ENCODE measurements at regions not wholly inside any gene's neighbourhood (a gene's known extent, or its start where the extent isn't known, plus 50 kb on each side); places are given as distances from the start of the nearest gene placed in this dataset.
A peak's percentile ranks its signal among the peaks of the same experiment; 100 is the strongest.

DNA sequence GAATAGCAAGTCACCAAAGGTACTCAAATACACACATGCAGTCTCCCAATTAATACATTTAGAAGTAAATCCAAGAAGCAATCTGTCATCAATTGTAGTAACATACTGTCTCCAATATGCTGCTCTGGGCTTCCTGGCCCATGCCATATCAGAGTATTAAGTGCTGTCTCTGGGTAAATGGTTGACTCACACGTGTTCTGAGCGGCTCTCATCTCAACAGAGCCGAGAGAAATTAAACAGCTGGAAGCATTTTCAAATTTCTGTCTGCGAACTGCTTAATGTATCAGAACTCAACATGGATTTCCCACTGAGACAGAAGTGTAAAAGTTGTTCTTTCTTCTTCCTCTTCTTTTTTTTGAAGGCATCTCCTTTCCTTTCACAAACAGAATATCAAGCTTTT, 247.3 kb upstream of the TAS2R1 start:
- TF ChIP-seq POLR2A (IDR thresholded peaks at IDR 0.05; ENCODE audit: low read depth, low read length), result no peak
- no peak for DNase-seq (ENCODE audit: insufficient read length, low spot score)
- no peak for FAIRE-seq

- DNase-seq (ENCODE audit: insufficient read length, low spot score), result no peak
- FAIRE-seq, result no peak
- TF ChIP-seq POLR2A (IDR thresholded peaks at IDR 0.05; ENCODE audit: low read depth, low read length), result no peak
Observed at GRCh38 chr5:9876451-9876850, 246.3 kb upstream of the TAS2R1 start.

GRCh38 chr5:9869616-9870288, 239.6 kb upstream of the TAS2R1 start:
- DNase-seq (ENCODE audit: insufficient read length, low spot score) (no peak), FAIRE-seq (no peak)
- TF ChIP-seq POLR2A (IDR thresholded peaks at IDR 0.05; ENCODE audit: low read depth, low read length), result no peak

GRCh38 chr5:9865574-9865973, 235.4 kb upstream of the TAS2R1 start:
- no peak for FAIRE-seq
- no peak for TF ChIP-seq POLR2A (IDR thresholded peaks at IDR 0.05; ENCODE audit: low read depth, low read length)

GRCh38 chr5:9864791-9865190, 234.6 kb upstream of the TAS2R1 start:
- FAIRE-seq, result no peak
- no peak for TF ChIP-seq POLR2A (IDR thresholded peaks at IDR 0.05; ENCODE audit: low read depth, low read length)
- no peak for DNase-seq (ENCODE audit: insufficient read length, low spot score)

More at GRCh38 chr5:9865574-9865973, 235.4 kb upstream of the TAS2R1 start:
- DNase-seq (ENCODE audit: insufficient read length, low spot score), result no peak

- DNase-seq (ENCODE audit: insufficient read length, low spot score) (no peak), FAIRE-seq (no peak)
- no peak for TF ChIP-seq POLR2A (IDR thresholded peaks at IDR 0.05; ENCODE audit: low read depth, low read length)
Observed at GRCh38 chr5:9863486-9863885, 233.3 kb upstream of the TAS2R1 start.

DNA sequence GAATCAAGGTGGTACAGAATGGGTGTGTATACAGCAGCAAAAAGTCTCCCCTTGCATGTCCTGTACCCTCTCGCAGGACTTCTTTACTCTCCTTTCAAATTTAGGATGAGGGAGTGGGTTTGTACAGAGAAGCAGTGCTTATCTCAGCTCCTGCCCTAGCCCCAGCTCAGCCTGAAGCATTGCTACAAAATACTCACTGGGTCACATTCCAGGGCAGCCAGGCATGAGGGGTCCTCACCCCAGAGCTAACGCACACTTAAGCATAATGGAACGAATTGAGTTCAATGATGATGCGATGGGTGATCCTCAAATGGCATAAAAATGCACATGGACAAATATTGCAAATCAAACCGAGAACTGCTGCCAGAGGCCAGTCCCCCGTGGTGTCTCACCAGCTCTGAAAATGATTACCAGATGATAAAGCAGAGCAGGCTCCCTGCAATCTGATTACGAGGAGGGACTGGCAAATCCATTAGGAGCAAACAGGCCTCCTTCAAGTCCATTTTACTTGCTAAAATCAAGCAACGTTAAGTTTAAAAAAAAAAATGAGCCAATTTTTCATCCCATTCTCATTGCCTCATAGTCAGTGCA, 231.6 kb upstream of the TAS2R1 start:
- DNase-seq (ENCODE audit: insufficient read length, low spot score) (no peak), FAIRE-seq (no peak)
- no peak for TF ChIP-seq POLR2A (IDR thresholded peaks at IDR 0.05; ENCODE audit: low read depth, low read length)

GRCh38 chr5:9859808-9860207, 229.7 kb upstream of the TAS2R1 start:
- DNase-seq (ENCODE audit: insufficient read length, low spot score), result no peak
- no peak for FAIRE-seq
- TF ChIP-seq POLR2A (IDR thresholded peaks at IDR 0.05; ENCODE audit: low read depth, low read length), result no peak

GRCh38 chr5:9858043-9858442, 227.9 kb upstream of the TAS2R1 start:
- DNase-seq (ENCODE audit: insufficient read length, low spot score), result no peak
- no peak for TF ChIP-seq POLR2A (IDR thresholded peaks at IDR 0.05; ENCODE audit: low read depth, low read length)
- FAIRE-seq, result no peak

DNA sequence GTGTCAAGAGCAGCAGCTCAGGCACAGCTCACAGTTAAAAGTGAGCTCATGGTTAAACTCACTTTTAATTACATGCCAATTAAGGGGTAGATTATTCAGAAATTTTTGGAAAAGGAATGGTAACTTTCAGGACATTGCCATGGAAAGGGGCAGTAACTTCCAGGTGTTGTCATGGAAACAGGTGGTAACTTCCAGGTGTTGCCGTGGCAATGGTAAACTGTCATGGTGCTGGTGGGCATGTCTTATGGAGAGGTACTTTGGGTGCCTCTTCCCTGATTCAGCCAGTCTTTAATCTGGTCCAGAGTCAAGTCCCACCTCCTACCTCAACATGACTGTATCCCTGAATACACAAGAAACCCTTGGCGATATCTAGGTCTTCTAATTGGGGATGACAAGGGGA, 223.2 kb upstream of the TAS2R1 start:
- FAIRE-seq, result no peak
- DNase-seq (ENCODE audit: insufficient read length, low spot score), result no peak
- no peak for TF ChIP-seq POLR2A (IDR thresholded peaks at IDR 0.05; ENCODE audit: low read depth, low read length)

DNA sequence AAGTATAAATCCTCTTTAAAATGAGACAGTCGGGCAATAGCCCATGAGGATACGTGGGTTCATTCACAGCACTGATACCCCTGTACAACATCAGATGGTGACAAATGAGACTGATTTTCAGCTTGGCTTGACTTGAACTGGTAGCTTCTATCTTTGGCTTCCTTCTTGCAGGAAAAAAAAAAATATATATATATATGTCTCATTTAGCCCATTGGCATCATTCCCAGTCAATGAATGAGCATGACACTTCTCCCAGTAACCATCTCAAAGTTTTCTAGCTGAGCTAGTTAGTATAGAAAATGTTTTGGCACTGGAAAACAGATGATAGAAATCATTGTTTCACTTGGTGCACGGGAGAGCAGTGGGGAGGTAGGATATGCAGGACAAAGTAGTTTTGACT, 222.5 kb upstream of the TAS2R1 start:
- no peak for TF ChIP-seq POLR2A (IDR thresholded peaks at IDR 0.05; ENCODE audit: low read depth, low read length)
- no peak for FAIRE-seq
- DNase-seq (ENCODE audit: insufficient read length, low spot score), result no peak

- FAIRE-seq (no peak), DNase-seq (ENCODE audit: insufficient read length, low spot score) (peak; percentile 18)
- no peak for TF ChIP-seq POLR2A (IDR thresholded peaks at IDR 0.05; ENCODE audit: low read depth, low read length)
Observed at GRCh38 chr5:9851458-9851857, 221.3 kb upstream of the TAS2R1 start.

DNA sequence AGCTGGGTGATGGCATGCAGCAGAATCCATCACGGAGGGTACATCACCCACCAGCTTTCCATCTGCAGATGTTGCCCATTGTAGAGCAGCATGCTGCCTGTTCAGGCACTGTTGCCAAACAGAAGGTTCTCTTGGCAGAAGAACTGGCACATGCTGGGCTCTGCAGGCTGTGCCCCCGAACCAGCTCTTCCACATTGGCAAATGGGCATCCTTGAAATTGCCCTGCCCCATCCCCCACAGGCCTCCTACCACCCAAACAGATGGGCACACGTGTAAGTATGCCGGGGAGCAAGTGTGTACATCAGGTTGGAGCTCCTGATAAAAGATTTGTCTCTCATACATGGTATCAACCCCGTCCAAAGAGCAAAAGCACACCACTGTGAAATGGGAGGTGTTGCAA, 220.3 kb upstream of the TAS2R1 start:
- DNase-seq (ENCODE audit: insufficient read length, low spot score), result no peak
- no peak for TF ChIP-seq POLR2A (IDR thresholded peaks at IDR 0.05; ENCODE audit: low read depth, low read length)
- FAIRE-seq, result no peak

GRCh38 chr5:9847631-9848030, 217.5 kb upstream of the TAS2R1 start:
- no peak for TF ChIP-seq POLR2A (IDR thresholded peaks at IDR 0.05; ENCODE audit: low read depth, low read length)
- FAIRE-seq (no peak), DNase-seq (ENCODE audit: insufficient read length, low spot score) (no peak)

DNA sequence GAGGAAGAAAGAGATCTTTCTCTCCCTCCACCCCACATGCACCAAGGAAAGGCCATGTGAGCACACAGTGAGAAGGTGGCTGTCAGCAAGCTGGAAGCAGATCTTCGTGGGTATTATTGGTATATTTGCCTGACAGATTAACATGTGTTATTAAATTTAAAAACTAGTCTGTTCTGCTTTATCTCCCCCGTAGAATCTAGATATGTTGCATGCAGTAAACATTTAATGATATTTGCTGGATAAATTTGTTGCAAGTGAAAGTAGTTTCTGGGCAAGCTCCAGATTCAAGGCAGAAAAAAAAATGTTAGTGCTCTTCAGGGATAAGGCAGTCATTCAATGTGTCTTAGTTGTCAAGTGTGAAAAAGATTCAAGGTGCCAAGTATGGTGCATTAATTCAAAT, 215.0 kb upstream of the TAS2R1 start:
- DNase-seq (ENCODE audit: insufficient read length, low spot score) (no peak), FAIRE-seq (no peak)
- no peak for TF ChIP-seq POLR2A (IDR thresholded peaks at IDR 0.05; ENCODE audit: low read depth, low read length)
